Activated CD4-positive, CD25-positive, alpha-beta regulatory T cell (primary cell): ENCODE measurements at regions not wholly inside any gene's neighbourhood (a gene's known extent, or its start where the extent isn't known, plus 50 kb on each side); places are given as distances from the start of the nearest gene placed in this dataset.

Experiments
- DNase-seq, 4 experiments: peaks; one replicate each; lab custom pipeline; 2025; lab: John Stamatoyannopoulos, UW

DNA sequence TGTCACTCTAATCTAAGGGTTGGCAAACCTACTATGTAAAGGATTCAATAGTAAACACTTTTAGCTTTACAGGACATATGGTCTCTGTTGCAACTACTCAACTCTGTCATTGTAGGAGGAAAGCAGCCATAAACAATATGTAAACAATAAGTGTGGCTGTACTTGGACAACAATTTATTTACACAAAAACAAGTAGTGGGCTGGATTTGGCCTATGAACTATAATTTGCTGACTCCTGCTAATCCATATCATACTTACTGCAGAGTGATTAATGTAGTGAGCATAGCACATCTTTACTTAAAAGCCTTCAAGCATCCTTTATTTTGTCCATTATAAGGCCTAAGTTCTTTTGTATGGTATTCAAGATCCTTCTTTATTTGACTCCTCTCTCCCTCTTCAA, 441.9 kb downstream of the ZIC1 start:
- no peak for DNase-seq

DNA sequence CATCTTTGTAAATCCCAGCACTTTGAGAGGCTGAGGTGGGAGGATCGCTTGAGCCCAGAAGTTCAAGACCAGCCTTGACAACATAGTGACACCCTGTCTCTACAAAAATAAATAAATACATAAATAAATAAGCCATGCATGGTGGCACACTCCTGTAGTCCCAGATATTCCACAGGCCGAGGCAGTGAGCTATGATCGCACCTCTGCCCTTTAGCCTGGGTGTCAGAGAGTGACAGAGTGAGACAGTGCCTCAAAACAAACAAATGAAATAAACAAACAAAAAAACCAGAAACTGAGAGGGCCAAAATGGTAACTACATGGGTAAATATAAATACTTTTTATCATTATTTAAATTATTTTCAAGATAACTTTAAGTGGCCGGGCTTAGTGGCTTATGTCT, 445.4 kb downstream of the ZIC1 start:
- no peak for DNase-seq

DNA sequence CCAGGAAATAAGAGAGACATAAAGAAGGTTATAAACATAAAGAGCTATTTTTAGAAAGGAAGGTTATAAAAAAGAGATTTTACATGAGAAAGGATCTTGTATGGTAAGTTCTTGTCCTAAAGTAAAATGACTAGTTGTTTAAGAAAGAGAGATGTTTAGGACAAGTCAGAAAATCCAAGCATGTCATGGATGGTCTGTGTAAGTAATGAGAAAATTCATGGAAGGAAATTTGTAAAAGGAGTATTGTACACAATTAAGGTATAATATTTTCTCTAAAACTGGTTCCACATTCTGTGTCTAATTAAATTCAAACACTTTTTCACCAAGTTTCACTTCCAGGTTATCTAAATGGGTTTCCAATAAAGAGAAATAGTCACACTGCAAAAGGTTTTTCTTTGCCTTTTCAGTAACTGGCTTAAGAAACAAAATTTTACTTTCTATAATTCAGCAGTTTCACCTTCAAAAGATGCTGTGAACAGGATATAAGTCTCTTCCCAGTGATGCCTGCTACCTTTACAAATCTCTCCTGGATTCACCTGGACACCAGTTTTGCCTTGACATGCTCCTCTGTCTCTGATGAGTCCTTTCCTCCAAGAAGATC, 455.7 kb downstream of the ZIC1 start:
- DNase-seq = no peak

DNA sequence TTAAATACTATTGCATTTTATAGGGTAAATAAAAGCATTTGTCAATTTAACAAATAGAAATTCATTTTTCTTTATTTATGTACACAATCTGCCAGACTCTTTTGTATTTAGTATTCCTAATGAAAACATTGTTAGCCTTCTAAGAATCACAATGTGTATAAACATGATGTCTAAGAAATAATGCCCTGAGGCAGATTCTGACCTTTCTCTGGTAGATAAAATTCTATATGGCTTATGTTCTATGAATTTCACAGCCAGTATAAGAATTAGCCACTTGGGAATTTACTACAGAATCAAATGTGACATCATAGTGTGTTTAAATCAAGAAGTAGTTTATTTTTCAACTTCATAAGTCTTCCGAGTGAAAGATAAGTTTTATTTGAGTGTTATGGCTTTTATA, 457.4 kb downstream of the ZIC1 start:
- no peak for DNase-seq

DNA sequence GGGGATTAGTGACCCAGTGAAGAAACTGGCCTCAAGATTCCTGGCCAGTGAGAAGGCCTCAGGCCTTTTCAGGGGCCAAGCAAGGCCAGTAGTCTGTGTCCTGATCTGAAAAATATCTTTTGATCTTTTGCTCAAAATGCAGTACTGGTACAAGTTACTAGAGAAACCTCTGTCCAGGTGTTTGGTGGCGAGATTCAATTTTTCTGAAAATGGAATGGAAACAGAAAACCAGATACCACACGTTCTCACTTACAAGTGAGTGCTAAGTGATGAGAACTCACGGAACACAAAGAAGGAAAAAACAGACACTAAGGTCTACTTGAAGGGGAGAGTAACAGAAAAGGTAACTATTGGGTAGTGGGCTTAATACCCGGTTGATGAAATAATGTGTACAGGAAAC, 463.4 kb downstream of the ZIC1 start:
- DNase-seq = no peak

DNA sequence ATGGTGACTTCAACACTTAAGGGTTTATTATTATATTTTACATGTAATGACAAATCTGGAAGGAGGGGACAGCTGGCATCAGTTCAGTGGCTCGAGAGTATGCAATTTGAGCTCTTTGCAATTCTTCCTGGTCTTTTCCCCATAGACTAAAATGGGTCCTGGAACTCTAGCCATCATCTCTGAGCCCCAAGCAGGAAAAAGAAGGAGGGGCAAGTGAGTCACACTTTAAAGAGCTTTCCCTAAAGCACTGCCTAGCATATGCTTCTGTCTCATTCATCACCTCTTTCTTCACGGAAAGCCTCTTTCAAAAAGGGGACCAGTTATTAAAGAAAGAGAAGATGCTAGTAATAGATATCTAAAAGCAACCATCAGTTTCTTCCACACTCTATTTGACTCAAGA, 466.3 kb downstream of the ZIC1 start:
- no peak for DNase-seq

DNA sequence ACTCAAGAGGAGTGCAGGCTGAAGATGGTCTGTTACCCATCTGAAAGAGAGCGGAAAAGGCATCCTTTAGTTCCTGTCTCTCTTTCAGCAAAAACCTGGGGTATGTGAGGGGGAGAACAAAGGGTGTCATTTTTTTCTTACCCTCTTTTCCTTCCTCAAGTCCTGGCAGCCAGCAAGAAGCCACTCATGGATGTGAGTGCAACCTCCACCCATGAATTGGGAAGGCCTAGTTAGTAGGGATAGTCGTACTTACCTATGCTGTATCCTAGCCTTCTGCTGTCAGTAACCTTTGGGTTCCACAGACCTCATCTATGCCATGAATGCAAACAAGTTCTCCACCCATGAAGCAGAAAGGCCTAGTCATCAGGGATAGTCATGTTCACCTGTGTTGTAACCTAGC, 472.8 kb downstream of the ZIC1 start:
- no peak for DNase-seq

DNA sequence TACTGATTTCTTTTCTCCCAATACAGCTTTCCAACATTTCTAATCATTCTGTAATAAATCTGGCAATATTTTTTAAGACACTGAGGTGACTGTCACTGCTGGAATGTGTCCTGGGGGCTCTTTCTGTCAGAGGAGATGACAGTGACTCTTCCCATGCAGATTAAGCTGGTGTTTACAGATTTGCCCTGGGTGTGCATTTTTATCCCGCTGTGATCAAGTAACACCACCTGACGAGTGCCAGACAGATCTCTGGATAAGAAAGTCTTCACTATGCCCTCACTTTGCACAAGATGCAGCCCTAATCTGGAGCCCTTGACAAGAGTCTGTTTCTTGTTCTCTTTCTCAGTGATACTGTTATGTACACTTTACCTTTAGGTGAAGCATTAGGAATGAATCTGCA, 477.7 kb downstream of the ZIC1 start:
- no peak for DNase-seq

DNA sequence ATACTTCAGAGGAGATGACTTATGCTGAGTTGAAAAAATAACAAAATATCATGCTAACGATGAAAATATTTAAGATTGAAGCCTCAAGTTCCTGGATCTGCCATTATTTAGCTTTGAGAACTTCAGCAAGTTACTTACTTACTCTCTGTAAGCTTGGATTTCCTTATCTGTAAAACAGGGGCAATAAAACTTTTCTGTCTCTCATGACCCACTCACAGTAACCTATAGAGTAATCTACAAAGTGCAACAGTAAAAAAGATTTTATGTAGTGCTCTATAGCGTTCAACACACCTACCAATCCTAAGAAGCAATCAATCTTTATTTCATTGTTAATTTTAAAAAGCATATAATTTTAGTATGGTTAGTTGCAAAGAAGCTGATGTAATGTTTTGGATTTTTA, 478.6 kb downstream of the ZIC1 start:
- no peak for DNase-seq

DNA sequence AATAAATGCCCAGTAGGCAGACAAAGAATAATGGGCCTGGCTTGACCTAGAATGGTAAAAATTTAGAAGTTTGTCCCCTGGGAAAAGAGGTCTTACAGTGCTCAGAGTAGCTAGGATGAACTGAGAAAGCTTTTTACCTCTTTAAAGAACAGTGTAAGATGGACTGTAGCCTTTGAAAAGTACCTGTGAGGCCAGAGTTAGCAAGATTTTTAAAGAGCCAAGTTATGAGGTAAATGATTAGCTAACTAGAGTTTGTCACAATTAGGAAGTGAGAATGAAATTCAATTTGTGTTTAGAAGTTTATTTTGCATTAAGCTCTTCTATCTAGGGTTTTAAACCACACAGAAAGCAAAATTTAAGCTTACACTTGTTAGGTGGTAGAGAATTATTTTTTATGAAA, 480.9 kb downstream of the ZIC1 start:
- no peak for DNase-seq

DNA sequence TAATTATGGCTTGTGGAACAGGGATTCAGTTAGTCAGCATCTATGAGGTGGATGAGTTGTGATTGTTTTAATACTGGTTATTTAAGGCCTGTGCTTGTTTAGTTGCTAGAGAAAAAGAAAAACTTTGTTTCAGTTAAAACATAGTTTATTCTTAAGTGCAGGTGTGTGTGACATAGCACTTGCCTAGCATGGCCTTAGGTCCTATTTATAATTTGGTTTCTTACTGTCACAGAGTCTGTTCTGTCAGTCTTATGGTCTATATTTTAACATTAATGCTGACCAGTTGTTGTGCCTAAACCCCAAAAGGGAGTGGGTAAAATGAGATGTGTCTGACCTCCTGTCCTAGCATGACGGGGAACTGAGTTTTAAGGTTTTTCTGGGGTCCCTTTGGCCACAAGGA, 486.3 kb downstream of the ZIC1 start:
- DNase-seq = no peak

DNA sequence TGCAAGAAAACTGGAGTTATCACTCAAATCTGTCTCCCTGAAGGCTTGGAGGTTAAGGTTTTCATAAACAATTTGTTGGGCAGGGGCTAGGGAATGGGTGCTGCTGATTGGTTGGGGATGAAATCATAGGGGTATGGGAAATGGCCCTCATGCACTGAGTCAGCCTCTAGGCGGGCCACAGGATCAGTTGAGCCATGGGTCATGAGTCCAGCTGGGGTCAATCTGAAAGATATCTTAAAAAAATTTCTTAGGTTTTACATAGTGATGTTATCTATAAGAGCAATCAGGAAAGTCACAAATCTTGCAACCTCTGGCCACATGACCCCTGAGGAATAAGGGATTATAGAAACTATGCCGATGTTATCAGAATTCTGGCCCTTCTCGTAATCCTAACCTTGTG, 491.7 kb downstream of the ZIC1 start:
- DNase-seq = no peak

DNA sequence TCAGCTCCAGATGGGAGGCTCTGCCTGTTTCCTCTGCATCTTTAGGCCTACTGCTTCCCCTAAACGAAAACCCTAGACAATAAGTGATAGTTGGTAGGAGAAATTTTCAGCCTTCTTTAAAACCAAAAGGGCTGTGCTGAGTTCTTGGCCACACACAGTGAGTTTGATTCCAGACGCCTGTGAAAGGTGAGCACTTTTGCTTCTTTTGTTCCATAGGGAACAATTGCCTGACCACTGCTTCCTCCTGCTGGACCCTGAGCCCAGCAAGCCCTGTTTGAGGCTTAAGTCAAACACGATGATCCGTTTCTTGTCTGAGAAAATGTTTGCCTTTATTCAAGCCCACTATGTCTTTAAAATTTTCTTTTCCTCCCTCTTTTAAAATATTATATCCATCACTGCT, 493.9 kb downstream of the ZIC1 start:
- DNase-seq = no peak

DNA sequence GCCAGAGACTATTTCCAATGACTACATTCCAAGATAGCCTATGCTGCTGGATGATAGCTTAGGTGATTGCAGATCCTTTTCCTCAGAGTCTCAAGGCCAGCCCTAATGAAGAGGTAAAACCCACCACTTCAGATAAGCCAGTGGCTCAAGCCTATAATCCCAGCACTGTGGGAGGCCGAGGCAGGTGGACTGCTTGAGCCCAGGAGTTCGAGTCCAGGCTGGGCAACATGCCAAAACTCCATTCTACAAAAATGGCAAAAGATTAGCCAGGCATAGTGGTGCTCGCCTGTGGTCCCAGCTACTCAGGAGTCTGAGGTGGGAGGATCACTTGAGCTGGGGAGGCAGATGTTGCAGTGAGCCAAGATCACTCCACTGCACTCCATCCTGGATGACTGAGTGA, 495.3 kb downstream of the ZIC1 start:
- DNase-seq = no peak

DNA sequence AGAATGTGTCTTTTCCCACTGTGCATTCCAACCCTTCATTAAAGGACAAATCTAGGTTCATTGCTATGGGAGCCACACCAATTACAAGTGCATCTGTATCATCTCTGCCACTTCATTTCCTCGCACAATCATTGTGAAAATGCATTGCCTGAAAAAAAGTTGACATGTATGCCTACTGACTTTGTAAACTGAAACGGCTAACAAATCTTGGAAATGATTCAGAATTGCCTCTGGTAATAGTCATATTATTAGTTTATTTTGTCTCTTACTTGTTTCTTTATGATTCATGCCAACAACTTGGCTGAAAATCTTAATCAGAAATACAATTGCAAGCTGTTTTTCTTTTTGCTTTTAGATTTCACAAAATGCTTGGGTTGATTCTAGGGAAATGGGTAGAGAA, 497.1 kb downstream of the ZIC1 start:
- DNase-seq = no peak

DNA sequence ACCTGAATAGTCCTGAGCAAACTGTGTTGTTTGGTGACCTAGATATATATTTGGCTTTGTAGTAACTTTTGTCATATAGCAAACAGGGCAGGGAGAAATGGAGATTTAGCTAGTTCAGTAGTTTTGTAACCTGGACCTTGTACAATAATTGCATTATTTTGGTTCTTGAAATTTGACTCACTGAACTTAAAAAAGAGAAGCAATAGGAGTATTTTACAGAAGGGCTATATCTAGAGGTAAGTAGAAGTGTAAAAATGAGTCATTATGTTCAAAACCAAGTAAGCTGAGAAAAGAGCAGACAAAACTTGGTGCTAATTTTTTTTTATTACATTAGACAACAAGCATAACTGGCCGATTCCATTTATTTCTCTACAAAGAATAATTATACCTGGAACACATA, 505.4 kb downstream of the ZIC1 start:
- DNase-seq = no peak

DNA sequence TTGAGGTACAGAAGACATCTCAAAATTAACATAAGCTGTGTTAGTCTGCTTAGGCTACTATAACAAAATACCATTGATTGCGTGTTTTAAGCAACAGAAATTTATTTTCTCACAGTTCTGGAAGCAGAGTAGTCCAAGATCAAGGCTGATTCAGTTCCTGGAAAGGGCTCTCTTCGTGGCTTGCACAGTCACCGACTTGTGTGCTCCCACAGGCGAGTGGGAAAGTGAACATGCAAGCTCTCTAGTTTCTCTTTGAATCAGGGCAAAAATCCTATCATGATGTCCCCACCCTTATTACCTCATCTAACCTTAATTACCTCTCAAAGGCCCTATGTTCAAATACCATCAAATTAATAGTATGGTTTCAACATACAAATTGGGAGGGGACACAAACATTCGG, 505.9 kb downstream of the ZIC1 start:
- no peak for DNase-seq

DNA sequence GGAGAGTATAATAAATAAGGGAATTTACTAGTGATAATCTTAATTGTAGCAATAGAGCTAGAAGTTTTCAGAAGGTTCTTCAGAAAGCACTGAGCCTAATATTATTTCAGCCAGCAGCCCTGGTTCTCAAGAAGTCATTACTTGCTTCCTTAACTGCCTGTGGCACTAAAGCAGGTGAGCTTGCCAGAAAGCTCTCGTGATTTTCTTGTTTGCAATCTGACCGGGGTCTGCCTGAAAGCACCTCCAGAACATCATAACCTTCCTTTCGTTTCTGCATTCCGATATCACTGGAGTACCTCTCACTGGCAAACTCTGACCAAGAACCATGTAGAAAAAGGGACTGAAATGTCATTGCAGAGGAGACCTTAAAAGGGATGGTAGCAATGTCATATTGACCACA, 510.3 kb downstream of the ZIC1 start:
- DNase-seq = no peak

DNA sequence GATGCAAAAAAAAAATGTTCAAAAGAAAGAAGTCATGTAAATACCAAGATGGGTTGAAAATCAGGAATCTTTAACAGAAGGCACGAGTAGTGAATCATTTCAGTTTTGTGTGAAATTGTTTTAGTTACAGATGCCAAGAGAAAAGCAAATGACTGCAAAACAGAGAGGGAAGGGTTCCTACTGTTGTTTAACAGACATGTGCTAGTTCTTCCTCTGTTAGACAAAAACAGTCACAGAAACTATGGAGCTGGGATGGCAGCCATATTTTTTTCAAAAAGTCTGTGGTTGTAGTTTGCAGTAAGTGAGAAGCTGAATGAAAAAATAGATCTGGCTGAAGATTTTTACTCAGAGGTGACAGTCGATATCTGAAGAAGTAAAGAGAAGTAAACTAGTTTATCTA, 511.9 kb downstream of the ZIC1 start:
- DNase-seq = no peak

DNA sequence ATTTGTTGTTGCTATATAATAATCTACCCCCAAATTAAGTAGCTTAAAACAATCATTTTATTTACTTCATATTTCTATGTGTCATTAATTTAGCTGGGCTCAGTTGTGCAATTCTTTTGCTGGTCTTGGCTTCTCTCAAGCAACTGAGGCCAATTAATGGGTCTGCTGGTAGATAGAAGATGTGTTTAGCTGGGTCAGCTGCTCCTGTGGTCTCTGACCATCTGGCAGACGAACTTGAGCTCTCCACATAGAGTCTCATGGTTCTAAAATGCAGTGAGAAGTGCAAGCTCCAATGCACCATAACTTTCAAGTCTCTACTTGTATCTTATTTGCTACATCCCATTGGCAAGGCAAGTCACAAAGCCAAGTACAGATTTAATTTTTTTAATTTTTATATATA, 515.6 kb downstream of the ZIC1 start:
- DNase-seq = no peak

DNA sequence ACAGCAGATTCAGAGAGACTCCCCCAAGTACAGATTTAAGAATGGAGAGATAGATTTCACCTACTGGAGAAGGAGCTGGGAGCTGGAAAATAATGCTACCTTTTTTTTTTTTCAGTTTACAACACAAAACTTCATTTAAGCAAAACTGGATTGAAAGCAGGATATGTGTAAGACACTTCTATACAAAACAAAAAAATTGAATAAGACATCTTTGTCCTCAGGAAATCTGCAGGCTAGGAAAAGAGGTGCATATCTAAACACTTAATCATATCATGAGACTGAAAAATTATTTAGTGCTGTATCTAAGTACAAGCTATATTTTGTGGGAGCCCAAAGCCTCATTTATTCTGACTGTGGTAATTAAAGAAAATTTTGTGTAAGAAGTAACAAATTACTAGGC, 516.1 kb downstream of the ZIC1 start:
- DNase-seq = no peak

DNA sequence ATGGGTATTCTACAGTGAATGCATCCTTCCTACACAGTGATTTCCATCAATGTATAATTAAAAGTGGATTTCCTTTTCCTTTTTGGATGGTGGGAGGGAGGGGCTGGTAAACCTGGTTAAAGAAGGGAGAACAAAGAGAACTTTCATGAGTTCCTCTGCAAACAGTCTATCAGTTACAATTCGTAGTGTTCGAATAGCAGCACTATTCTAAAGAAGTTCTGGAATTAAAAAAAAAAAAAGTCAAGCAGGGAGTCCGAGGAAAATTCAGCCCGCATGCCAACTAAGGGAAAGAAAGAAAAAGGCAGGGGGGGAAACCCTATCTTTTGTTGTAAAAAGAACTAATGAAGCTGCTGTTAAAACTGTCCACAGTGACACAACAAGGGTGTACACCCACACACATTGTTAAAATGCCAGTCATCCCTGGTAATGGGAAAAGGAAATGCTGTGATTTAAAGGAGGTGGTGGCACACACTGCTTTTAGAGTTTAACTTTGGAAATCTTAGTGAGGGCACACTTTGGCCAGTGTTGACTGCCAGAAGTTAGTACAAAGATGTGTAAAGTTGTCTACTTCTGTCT, 521.2 kb downstream of the ZIC1 start:
- DNase-seq = no peak

DNA sequence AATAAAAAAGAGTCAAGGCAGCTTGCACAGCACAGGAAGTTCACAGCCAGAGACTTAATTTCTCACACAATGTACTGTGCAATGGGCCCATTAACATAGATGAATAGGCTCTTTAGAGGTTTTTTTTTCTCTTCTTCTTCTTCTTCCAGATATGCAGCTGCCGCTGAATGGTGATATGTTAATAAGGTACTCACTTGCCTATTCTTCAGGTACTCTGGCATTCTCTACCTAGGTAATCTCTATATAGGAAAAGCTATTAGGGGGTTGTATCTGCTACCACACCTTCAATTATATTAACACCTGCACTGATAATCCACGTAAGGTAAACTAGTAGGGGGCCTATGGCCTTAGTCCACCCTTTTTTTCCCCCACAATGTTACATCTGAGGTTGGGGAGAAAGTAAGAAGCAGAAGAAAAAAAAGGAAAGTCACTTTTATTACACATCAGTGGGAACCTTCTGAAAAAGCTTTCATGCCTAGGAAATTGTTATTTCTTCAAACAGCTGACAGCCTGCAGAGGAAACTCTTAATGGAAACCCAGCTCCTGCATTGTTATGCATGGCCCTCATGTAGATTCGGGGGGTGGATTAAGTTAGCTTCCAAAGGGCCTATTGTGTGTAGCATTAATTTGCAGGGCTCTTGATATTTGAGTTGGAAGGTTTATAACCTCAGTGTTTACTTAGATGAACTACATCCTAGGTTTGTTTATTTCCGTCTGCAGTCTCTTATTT, 525.5 kb downstream of the ZIC1 start:
- DNase-seq = no peak

DNA sequence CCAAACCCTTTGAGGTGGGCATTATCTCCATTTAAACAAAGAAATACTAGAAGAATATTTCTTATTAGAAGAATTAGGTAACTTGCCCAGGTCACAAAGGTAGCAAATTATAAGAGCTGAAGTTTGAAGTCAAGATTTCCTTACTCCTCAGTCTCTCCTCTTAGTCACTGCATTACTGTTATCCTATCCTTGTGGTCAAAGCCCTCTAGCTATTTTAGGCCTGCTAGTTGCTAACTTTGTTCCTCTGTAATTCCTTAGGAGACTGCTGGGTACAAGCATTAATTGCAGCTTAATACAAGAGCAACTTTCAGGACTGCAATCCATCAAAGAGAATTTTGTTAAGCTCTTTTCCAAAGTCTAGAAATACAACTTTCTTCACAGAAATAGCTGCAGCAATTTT, 528.2 kb downstream of the ZIC1 start:
- no peak for DNase-seq
